Fibroblast of skin of scalp (primary cell): ENCODE measurements at regions not wholly inside any gene's neighbourhood (a gene's known extent, or its start where the extent isn't known, plus 50 kb on each side); places are given as distances from the start of the nearest gene placed in this dataset.
"Not testable (repeated sequence)": the region's sequence is repeated elsewhere in the genome, so short reads cannot be mapped to it uniquely, and the experiment has no call there.

Experiments
- DNase-seq: peaks from one replicate; pipeline ENCODE4 v3.0.0-alpha.2; 2013

- DNase-seq: no peak
Observed at GRCh38 chrX:1012678-1013300, 199.7 kb downstream of the CRLF2 start.

GRCh38 chrX:1011691-1012283 lies 200.7 kb downstream of the CRLF2 start:
- no peak for DNase-seq

GRCh38 chrX:1009771-1010170 lies 202.7 kb downstream of the CRLF2 start:
- DNase-seq: no peak

- no peak for DNase-seq
Observed at GRCh38 chrX:1006156-1006730, 206.2 kb downstream of the CRLF2 start.

GRCh38 chrX:1002611-1003010 lies 209.8 kb downstream of the CRLF2 start:
- no peak for DNase-seq

- no peak for DNase-seq
Observed at GRCh38 chrX:997631-998137, 214.8 kb downstream of the CRLF2 start.

GRCh38 chrX:994780-995179 lies 217.7 kb downstream of the CRLF2 start:
- DNase-seq: no peak

- DNase-seq: peak; percentile 87
Observed at GRCh38 chrX:989959-990510, 222.4 kb downstream of the CRLF2 start.

- not testable (repeated sequence) for DNase-seq
Observed at GRCh38 chrX:988530-988929, 223.9 kb downstream of the CRLF2 start.

- no peak for DNase-seq
Observed at GRCh38 chrX:981791-982626, 230.4 kb downstream of the CRLF2 start.

- no peak for DNase-seq
Observed at GRCh38 chrX:980587-981235, 231.7 kb downstream of the CRLF2 start.

GRCh38 chrX:979127-979526 lies 233.3 kb downstream of the CRLF2 start:
- DNase-seq: not testable (repeated sequence)

GRCh38 chrX:973010-973632 lies 239.3 kb downstream of the CRLF2 start:
- DNase-seq: no peak

GRCh38 chrX:968148-968965 lies 244.1 kb downstream of the CRLF2 start:
- no peak for DNase-seq

- DNase-seq: no peak
Observed at GRCh38 chrX:966396-967070, 245.9 kb downstream of the CRLF2 start.

GRCh38 chrX:964831-965416 lies 247.5 kb downstream of the CRLF2 start:
- DNase-seq: no peak

GRCh38 chrX:960821-961220 lies 251.6 kb downstream of the CRLF2 start:
- no peak for DNase-seq

- DNase-seq: no peak
Observed at GRCh38 chrX:959595-959994, 252.9 kb downstream of the CRLF2 start.

- not testable (repeated sequence) for DNase-seq
Observed at GRCh38 chrX:955168-955781, 257.2 kb downstream of the CRLF2 start.
